HG03342 (cell line): ENCODE measurements at regions not wholly inside any gene's neighbourhood (a gene's known extent, or its start where the extent isn't known, plus 50 kb on each side); places are given as distances from the start of the nearest gene placed in this dataset.

Experiments used
- ATAC-seq: cut with Tn5 transposase; IDR thresholded peaks from one replicate; pipeline ENCODE4 v1.9.1; 2021; ENCODE audit warnings: mild to moderate bottlenecking, moderate library complexity; ENCODE audit not compliant: unreplicated experiment

- ATAC-seq, result no peak
Observed at GRCh38 chr14:22420598-22421186, 168.3 kb downstream of the DAD1 start.

- no peak for ATAC-seq
Observed at GRCh38 chr14:22419620-22420019, 169.4 kb downstream of the DAD1 start.

GRCh38 chr14:22418631-22419030, 170.4 kb downstream of the DAD1 start:
- ATAC-seq, result no peak

GRCh38 chr14:22417914-22418313, 171.1 kb downstream of the DAD1 start:
- ATAC-seq, result no peak

GRCh38 chr14:22416193-22416592, 172.8 kb downstream of the DAD1 start:
- no peak for ATAC-seq

- no peak for ATAC-seq
Observed at GRCh38 chr14:22415605-22415959, 173.4 kb downstream of the DAD1 start.

- no peak for ATAC-seq
Observed at GRCh38 chr14:22414876-22415604, 174.0 kb downstream of the DAD1 start.

GRCh38 chr14:22412926-22413411, 176.1 kb downstream of the DAD1 start:
- no peak for ATAC-seq

- ATAC-seq, result no peak
Observed at GRCh38 chr14:22411398-22412055, 177.5 kb downstream of the DAD1 start.

GRCh38 chr14:22410497-22410896, 178.5 kb downstream of the DAD1 start:
- no peak for ATAC-seq

GRCh38 chr14:22409006-22409405, 180.0 kb downstream of the DAD1 start:
- no peak for ATAC-seq

GRCh38 chr14:22408547-22408946, 180.5 kb downstream of the DAD1 start:
- no peak for ATAC-seq

- ATAC-seq, result no peak
Observed at GRCh38 chr14:22407033-22407432, 182.0 kb downstream of the DAD1 start.

- no peak for ATAC-seq
Observed at GRCh38 chr14:22405201-22405600, 183.8 kb downstream of the DAD1 start.

- ATAC-seq, result no peak
Observed at GRCh38 chr14:22403296-22403695, 185.7 kb downstream of the DAD1 start.

- no peak for ATAC-seq
Observed at GRCh38 chr14:22400655-22401259, 188.3 kb downstream of the DAD1 start.

- no peak for ATAC-seq
Observed at GRCh38 chr14:22399776-22400175, 189.2 kb downstream of the DAD1 start.

- no peak for ATAC-seq
Observed at GRCh38 chr14:22397221-22397737, 191.7 kb downstream of the DAD1 start.

GRCh38 chr14:22395803-22396202, 193.2 kb downstream of the DAD1 start:
- ATAC-seq, result no peak

- no peak for ATAC-seq
Observed at GRCh38 chr14:22394616-22395015, 194.4 kb downstream of the DAD1 start.

GRCh38 chr14:22393796-22394195, 195.2 kb downstream of the DAD1 start:
- no peak for ATAC-seq
